HG02973 (cell line): ENCODE measurements at regions not wholly inside any gene's neighbourhood (a gene's known extent, or its start where the extent isn't known, plus 50 kb on each side); places are given as distances from the start of the nearest gene placed in this dataset.
"Not testable (repeated sequence)": the region's sequence is repeated elsewhere in the genome, so short reads cannot be mapped to it uniquely, and the experiment has no call there.

Experiments
- ATAC-seq: cut with Tn5 transposase; IDR thresholded peaks from one replicate; pipeline ENCODE4 v1.9.1; 2021; ENCODE audit warnings: moderate library complexity; ENCODE audit not compliant: unreplicated experiment

DNA sequence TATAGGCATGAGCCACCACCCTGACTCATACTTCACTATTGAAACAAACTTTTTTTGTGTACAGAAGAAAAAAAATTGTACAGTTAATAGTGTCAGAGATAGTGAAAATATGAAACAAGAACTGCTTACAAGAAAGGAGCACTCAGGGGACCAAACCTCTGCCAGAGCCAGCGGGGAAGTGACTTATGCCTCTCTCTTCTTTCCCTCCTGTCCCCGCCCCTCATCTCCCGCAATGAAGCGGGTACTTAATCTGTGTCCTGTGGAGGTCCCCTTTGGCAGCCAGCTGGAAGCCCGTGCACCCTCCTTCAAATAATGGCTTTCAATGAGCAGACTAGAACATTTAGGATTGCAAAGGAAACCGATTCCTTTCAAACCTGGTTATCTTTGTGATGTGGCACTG, 51.5 kb downstream of the PPIAL4A start:
- ATAC-seq = not testable (repeated sequence)

DNA sequence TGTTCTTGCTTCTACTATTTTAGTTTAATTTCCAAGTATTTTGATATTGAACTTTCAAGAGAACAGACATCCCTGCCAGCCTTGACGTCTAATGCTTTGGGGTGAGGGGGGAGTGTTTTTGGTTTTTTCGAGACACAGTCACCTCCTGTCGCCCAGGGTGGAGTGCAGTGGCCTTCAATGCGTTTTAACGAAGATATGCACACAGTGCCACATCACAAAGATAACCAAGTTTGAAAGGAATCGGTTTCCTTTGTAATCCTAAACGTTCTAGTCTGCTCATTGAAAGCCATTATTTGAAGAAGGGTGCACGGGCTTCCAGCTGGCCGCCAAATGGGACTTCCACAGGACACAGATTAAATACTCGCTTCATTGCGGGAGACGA, 52.3 kb downstream of the PPIAL4A start:
- ATAC-seq = not testable (repeated sequence)

DNA sequence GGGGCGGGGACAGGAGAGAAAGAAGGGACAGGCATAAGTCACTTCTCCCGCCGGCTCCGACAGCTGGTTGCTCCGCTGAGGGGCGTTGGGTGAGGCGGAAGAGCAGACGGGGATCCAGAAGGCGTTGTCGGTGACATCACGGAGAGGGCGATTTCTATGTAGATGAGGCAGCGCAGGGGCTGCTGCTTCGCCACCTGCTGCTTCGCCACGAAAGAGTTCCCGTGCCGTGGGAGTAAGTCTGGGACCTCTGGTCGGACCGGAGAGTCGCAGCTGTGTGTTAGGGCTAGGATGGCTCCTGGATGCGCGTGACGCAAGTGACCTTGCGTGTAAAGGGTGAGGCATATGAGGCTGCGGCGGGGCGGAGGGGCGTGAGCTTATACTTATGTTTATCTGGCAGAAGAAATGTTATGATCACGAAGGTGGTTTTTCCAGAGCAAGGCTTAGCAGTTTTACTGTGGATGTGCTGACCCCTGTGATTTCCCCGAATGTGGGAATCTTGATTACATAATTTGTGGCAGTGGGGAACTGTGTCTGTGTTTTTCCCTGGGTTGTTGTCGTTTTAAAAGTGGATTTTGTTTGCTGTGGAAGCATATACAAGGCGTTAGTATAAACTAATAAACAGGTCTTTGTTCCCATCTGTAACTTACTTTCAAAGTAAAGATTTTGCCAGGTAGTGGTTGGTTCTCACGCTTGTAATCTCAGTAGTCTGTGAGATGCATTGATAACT, 52.8 kb downstream of the PPIAL4A start:
- ATAC-seq = peak; percentile 80

DNA sequence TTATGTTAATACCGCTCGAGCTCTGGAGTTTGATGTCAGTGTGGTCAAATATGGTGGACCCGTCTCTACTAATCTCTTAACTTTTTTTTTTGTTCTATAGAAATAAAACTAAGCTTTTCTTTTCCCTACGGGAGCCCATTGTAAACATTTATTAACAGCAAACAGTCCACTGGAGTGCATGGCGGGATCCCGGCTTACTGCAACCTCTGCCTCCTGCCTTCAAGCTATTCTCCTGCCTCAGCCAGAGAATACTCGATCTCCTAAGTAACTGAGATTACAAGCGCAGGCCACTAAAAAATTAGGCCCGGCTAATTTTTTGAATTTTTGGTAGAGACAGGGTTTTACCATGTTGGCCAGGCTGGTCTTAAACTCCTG, 53.4 kb downstream of the PPIAL4A start:
- ATAC-seq = not testable (repeated sequence)

DNA sequence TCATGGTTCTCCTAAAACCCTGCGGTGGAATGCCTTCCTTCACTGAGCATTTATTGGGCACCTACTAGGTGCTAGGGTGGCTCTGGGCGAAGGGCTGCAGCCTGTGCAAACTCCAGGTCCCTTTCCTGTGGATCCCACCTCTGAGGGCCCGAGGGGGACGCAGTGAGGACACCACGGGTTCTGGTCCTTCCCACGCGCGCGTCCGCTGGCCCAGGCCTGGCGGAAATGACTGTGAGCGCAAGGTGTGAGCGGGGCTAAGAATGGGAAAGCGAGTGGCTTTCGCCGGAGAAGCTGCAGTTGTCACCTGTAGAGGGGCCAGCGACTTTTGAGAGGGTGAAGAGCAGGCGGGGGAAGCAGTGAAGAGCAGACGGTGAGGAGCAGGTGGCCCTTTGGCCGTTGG, 55.1 kb downstream of the PPIAL4A start:
- ATAC-seq = not testable (repeated sequence)

DNA sequence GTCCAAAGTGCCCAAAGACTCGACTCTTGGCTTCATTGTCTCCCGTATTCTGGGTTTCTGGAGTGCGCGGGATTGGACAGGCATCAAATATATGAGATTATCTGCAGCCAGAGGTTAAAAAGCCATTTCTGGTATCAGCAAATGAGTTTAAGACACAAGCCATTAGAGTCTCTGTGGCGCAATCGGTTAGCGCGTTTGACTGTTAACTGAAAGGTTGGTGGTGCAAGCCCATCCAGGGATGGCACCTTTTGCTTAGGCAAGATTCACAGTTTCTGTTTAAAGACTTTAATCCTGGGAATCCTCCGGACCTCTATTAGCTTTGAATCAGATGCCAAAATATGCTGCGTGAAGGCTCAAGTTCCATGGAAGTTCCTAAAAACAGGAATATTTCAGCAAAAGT, 55.6 kb downstream of the PPIAL4A start:
- not testable (repeated sequence) for ATAC-seq

DNA sequence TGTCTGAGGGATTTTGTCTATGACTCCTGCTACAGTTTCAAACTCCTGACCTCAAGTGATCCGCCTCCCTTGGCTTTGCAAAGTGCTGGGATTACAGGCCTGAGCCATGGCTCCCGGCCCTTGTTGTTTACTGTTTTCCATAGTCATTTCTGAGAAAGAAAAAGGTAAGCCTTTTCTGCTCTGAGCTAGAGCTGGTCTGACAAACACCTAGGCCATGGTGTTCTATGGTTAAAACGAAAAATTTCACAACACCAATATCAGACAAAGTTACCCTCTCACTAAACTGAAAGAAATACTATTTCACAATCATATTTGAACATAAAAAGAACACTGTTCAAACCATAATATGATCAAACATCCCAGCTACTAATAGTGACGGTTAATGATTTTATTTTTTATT, 57.5 kb downstream of the PPIAL4A start:
- not testable (repeated sequence) for ATAC-seq

DNA sequence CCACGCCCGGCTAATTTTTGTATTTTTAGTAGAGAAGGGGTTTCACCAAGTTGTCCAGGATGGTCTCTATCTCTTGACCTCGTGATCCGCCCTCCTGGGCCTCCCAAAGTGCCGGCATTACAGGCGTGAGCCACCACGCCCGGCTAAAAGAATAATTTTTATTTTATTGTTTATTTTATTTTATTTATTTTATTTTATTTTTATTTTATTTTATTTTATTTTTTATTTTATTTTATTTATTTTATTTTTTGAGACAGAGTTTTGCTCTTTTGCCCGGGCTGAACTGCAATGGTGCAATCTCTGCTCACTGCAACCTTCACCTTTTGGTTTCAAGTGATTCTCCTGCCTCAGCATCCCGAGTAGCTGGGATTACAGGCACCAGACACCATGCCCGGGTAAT, 60.2 kb downstream of the PPIAL4A start:
- ATAC-seq = not testable (repeated sequence)

DNA sequence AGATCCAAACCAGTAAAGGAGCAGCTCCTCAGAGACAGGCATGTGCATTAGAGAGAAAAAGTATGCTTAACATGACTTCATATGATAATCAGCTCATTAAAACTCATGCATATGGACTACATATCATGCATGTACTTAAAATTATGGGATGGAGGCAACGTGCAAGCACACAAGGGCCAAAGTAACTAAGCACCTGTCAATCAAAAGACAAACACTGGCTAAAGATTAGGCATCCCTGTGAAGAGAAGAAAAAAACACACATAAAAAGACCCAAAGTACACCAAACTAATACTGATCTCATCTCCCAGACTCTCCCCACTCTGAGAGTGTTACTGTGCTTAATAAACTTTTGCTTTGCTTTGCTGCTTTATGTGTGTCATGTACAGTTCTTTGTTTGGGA, 61.1 kb downstream of the PPIAL4A start:
- not testable (repeated sequence) for ATAC-seq

DNA sequence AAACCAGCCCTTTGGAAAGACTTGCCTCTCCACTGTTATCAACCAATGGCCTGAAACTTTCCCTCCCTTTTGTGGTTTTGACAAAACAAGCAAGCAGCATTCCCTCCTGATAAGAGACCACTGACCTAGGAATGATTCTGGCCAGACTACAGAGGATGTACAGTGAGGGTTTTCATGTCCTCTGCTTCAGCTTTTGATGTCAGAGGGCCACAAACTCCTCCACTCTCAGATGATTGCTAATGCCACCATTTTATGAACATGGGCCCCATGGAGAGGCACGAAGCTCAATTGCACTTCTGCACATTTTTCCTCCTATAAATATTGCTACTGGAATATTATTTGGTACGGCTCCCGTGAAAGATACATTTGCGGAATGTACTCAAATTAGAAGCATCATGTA, 61.5 kb downstream of the PPIAL4A start:
- ATAC-seq = not testable (repeated sequence)

DNA sequence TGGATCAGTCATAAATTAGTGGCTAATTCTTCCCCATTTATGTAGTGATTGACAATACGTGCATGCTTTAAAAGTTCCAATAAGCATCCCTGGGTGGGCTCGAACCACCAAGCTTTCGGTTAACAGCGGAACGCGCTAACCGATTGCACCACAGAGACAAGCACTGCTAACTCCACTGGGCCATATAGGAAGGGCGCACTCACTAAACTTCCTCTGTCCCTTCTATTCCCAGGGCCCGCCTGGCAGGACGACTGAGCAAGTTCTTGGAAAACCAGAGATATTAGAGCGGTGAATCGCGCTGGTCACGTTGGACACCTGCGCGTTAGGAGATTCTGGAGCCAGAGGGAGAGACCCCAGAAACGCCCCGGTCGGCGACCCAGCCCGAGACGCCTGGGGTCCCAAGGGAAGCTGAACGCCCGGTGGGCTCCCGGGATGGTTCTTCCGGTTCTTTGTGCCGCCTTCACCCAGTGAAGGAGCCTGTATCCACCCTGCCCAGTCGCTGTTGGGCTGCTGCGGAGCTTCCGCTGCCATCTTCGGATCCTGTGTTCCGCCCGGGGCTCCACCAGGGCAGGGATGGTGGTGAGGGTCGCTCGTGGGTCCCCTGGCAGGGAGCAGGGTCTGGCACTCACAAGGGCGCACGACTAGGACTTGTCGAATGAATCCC, 62.8 kb downstream of the PPIAL4A start:
- not testable (repeated sequence) for ATAC-seq

DNA sequence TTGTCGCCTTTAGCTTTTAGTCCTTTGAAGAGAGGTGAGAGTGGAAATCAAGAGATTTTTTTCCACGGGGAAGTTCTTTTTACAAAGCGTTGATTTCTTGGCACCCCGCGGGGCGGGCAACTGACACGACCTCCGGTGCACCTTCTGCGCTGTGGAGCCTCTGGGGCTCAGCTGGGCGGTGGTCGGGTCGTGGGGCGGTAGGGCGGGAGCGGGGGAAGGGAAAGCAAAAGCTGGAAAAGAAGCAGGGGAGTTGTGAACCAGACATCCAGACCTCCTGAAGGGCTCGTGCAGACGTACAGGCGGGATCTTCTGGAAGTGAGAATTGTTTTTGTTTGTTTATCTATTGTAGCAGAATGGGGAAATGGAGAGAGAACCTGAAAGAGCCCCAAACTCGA, 63.3 kb downstream of the PPIAL4A start:
- ATAC-seq = not testable (repeated sequence)

DNA sequence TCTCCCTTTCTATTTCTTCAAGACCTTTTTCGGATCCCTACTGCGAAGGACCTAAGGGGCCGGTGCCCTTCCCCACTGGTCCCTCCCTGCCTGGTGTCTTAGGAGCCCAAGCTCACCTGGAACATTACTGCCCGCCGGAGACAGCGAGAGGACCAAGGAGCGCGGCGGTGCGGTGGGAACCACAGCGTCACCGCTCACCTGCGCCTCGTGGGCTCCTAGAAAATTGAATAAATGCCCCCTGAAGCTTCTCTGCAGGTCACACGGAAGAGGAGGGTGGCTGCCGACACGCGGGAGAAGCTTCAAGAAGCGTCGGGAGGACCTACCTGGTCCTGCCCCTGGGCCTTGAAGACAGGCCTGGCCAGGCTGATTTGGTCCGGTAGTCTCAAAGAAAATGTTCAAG, 65.2 kb downstream of the PPIAL4A start:
- no peak for ATAC-seq

DNA sequence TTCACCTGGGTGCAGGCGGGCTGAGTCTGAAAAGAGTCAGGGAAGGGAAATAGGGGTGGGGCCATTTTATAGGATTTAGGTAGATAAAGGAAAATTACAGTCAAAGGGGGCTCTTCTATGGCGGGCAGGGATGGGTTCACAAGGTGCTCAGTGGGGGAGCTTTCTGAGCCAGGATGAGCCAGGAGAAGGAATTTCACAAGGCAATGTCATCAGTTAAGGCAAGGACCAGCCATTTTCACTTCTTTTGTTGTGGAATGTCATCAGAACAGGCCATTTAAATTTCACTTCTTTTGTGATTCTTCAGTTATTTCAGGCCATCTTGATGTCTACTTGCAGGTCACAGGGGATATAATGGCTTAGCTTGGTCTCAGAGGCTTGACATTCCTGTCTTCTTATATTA, 66.4 kb downstream of the PPIAL4A start:
- ATAC-seq = not testable (repeated sequence)

DNA sequence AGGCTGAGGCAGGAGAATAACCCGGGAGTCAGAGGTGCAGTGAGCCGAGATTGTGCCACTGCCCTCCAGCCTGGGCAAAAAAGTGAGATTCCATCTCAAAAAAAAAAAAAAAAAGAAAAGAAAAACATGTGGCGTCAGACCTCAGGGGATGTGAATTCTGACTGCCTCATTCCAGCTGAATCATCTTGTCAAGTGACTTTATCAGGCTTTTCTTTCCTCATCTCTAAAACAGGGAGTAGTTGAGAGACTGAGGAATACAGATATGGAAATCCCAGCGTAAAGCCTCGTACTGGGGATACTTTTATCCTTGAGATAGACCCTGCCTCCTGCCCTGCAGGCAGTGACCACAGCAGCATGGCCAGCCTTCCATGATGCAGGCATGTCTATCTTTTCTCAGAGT, 76.4 kb downstream of the PPIAL4A start:
- ATAC-seq = not testable (repeated sequence)

DNA sequence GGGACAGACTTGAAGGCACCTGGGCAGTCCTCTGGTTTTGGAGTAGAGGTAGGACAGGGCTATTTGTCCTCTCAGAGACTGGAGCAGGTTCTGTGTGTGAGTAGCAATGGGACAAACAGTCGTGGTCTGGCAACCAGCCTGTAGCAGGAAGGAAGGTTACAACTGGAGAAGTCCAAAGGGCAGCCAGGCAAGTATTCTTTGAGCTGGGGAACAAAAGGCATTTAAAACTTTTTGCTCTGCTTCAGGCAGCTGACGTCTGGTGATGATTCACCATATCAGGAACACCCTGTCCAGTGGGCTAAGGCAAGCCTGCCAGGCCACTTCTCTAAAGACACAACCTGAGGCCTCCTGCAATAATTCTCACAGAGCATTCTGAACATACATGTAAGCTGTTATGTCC, 83.3 kb downstream of the PPIAL4A start:
- not testable (repeated sequence) for ATAC-seq

DNA sequence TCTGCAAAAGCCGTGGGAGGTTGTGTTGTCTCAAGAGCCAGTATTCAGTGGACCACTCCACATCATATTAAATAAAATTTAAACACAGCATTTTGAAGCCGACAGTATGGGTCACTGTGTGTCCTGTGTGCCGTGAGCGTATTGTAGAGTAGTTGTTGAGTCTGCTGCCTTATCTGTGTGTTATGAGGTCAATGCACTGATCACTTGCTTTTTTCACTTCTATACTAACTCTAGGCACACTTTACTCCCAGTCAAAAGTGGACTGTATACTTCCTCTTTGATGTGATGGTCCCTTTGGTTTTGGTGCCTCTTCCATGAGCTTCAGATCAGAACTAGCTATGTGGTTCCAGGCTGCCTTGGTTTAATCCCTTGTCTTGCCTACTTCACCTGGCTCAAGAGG, 84.3 kb downstream of the PPIAL4A start:
- not testable (repeated sequence) for ATAC-seq

DNA sequence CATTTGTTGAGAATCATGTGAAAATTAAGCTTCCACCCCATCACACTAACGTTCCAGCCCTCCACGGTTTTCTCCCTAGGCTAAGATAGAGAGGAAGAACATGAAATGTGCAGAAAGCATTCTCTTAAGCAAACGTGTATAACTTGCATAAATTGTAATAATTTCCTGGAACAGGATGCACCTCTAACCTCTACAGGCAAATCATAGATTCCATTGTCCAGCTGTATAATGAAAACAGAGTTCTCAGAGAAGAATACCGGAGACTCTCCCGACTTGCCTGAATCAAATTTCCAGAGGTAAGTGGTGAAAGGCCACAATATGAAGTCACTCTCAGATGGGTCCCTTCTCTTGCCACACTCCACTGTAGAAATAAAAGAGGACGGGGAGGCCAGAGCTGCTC, 87.7 kb downstream of the PPIAL4A start:
- ATAC-seq = not testable (repeated sequence)

DNA sequence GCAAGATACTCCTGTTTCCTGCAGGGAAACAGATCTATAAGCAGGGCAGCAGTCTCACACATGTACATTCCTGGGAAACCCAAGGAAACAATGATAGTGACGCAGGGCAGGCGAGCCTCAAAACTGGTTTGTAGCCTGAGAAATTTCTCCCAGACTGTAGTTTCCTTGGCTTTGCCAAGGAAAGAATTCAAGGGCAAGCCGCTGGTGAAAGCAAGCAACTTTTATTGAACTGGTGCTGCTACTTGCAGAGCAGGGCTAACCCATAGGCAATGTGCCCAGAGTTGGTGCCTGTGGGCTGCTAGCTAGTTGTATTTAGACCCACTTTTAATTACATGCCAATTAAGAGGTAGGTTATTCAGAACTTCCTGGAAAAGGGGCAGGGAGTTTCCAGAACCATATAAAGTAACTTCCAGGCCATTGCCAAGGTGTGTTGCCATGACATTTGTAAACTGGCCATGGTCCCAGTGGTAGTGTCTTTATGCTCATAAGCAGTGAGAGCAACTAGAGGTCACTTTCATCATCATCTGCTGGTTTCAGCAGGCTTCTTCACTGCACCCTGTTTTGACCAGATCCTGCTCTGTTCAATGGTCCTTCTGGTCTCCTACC, 92.0 kb downstream of the PPIAL4A start:
- not testable (repeated sequence) for ATAC-seq

DNA sequence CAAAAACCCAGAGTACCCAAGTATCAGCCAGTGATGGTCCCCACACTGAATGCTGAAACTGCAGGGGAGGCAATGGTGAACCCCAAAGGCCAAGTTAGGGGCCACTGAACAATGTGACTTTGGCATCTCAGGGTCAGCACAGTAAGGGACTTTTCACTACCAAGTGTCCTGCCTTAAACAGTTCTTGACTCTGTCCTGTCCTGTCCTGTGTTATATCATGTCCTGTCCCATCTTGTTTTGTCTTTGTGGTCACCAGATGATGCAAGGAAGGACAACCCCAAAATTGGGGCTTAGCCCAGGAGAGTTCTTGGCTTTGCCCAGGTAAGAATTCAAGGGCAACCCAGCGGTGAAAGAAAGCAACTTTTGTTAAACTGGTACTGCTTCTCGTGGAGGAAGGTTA, 105.0 kb downstream of the PPIAL4A start:
- ATAC-seq = not testable (repeated sequence)

DNA sequence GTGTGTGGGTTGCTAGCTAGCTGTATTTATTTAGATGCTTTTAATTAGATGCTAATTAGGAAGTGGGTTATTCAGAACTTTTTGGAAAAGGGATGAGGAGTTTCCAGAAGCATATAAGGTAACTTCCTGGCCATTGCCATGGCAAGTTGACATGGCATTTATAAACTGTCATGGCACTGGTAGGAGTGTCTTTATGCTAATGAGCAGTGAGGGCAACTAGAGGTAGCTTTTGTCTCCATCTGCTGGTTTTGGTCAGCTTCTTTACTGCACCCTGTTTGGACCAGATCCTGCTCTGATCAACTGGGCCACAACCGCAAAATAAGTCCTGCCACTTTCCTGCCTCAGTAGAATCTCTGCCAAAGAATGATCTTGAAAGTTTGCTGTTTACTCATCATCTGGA, 105.5 kb downstream of the PPIAL4A start:
- not testable (repeated sequence) for ATAC-seq

DNA sequence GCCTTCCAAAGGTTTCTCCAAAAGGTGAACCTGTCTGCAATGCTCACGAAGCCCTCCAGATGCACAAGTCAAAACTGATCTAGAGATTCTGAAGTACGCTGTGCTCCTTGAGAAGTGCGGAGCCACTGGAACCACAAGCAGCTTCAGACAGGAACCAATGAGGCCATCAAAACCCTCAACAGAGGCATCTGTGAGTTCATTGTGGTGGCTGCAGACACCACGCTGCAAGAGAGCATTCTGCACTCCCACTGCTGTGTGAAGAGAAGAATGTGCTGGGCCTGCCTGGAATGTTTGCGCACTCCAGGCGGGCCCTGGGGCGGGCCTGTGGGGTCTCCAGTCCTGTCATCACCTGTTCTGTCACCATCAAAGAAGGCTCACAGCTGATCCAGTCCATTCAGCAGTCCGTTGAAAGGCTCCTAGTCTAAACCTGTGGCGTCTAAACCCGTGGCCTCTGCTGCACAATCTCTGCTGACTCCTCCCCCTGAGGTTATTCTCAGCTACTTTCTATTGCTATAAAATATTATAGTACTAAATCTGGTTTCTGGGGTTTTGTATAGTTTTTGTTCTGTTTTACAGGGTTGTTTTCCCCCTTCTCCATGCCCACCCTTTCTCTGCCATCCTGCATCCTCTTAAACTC, 111.6 kb downstream of the PPIAL4A start:
- ATAC-seq = not testable (repeated sequence)
